ENCODE measurements at regions not wholly inside any gene's neighbourhood (a gene's known extent, or its start where the extent isn't known, plus 50 kb on each side); places are given as distances from the start of the nearest gene placed in this dataset.

DNA sequence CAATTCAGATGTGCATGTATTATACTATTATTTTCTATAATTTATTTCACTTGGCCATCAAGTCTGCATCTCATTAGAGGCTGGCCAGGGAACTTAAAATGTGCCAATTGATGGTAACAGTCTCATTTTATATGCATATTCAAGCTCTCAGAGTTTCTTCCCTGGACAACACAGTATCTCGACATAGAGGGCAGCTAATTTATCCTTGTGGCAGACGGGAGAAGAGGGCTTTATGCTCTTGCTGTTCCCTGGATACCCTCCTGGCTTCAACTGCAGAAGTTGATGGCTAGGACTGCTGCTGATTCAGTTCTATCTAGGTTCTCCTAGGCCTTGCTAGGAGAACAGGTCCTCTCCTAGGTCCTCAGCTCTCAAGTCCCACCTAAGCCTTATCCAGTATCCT, 99.1 kb upstream of the NPHP3 start:
- DNase-seq = no peak

DNA sequence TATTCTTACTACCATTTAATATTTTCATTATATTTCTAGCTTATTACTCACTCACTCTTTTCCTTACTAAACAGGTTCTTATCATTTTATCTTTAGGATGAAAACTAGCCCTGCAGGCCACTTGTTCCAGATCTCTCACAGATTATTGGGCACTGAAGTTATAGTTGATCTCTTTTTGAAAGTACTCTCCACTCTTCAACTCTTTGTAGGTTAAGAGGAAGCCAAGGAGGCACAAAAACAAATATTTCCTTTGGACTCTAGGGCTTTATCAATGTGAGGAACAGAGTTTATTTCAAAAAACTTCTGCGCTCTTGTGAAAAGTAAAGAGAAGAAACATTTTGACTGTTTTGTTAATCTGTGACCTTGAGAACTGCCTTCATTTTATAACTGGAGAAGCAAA, 96.0 kb upstream of the NPHP3 start:
- DNase-seq = no peak

DNA sequence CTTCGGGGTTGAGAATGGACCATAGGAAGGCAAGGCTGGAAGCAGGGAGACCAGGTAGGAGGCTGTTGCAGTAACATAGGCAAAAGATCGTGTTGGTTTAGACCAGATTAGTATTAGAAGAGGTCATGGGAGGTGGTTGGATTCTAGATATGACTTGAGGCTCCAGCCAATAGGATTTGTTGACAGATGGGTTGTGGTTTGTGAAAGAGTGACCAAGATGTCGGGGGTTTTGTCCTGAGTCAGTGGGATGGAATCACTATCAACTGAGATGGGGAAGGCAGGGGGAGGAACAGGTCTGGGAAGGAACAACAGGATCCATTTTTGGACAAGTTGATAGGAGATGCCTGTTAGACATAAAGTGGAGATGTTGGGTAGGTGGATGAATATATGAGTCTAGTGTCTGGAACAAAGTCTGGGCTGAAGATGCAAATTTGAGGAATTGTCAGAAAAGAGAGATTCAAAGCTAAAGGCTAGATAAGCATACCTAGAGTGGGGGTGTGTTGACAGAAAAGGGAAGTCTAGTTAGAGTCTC, 95.5 kb upstream of the NPHP3 start:
- DNase-seq = no peak

DNA sequence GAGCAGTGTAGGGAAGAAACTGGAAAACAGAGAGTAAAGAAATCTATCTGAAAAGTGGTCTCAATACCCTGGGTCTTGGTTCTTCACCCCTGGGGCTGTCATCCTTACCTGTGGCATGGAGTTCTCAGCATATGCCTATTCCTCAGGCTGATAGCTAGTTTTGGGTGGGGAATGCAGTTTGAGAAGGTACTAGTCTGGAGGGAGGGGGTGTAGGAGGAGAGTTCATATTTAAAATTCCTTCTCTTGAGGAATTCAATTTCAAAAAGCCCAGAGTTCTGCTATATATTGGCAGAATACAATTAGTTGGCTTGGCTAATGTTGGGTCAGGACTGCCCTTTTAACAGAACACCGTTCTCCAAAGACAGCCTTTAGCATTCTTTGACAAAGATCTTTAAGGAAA, 82.9 kb upstream of the NPHP3 start:
- DNase-seq = no peak

DNA sequence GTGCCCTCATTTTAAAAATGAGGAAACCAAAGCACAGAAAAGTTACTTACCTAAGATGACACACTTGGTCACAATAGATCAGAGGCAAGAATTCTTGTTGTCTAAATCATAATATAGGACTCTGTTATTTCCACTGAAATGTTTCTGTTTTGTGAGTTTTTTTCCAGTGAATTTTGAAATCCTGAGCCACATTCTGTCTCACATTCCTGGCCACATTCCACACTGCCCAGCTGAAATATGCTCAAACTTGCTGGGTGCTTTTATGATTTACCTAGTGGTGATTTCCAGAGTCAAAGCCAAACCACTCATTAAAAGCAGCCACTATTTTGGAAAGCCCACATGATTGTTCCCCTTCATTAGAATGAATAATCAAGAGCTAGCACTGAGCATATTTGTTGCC, 82.3 kb upstream of the NPHP3 start:
- no peak for DNase-seq

DNA sequence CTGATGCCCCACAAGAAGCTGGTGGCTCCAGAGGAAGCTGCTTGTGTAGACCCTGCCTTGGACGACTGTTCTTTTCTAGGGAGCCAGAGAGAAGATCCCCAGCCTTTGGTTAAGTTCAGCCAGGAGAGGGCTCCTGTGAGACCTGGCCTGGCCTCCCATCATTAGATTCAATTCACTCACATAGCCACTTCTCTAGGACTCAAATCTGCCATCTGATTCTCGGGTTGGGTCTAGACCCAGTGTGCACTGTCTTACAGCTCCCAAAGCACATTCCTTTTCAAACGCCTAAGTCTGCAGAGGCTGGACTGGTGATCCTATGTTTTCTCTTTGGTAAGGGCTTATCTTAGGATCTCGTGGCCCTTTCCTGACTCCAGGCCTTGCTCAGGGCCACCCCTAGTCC, 81.7 kb upstream of the NPHP3 start:
- no peak for DNase-seq

DNA sequence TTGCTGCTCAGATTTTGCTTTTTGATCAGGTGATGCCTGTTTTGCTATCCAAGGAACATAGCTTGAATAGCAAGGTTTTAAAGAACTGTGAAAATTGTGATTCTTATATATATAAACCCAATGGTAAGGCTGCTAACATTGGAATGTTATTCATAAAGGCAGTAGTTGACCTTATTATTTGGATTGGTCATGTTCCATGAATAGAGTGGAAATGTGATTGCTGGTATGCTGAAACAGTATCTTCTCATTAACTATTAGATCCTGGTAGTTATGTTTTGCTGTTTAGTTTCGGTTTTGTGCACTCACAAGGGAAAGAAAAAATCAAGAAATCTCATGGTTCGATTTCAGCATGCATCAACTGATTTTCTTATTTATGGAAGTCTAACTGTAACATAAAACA, 78.7 kb upstream of the NPHP3 start:
- DNase-seq = no peak

DNA sequence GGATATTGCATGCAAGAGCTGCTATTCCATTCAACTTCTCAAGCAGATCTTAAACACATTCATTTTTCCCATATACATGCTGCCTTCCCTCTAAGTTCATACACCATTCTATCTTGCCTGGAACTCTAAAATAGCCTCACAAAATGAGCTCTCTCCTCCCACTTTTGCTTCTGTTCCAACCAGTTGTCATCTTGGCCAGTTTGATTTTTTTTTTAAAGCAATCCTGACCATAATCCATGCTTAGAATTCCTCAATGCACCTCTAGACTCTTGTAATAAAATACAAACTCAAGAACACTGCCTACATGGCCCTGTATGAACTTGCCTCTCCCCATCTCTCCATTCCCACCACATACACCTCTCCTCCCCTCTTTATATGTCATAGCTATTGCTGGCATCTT, 68.6 kb upstream of the NPHP3 start:
- no peak for DNase-seq

DNA sequence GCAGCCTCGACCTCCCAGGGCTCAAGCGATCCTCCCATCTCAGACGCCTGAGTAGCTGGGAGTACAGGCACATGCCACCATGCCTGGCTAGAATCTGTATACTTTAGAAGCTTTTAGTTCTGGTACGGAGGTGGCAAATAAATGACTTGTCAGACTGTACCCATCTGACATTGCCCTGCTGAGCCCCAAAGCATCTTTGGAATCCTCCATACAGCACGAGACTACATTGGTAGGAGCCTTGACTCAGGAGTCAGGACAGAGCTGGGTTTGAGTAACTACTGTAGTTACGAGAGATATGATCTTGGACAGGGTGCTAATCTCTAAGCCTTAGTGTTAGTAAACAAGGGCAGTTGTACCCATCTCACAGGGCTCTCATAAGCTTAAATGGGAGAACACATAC, 67.8 kb upstream of the NPHP3 start:
- DNase-seq = no peak

DNA sequence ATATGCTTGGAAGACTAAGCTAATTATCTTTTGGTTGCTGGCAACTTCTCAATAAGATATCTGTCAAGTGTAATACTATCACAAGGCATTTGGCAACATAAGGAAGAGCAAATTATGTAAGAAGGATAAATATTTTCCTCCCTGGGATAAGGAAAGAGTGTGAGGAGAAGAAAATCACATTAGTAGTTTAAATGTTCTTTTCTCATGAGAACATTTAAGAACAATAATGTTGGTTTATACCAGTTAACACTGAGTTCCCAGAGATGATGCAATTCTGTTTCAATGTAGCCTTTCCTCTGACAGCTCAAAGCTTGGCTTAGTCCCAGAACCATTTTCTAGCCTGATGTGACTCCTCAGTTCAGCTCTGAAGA, 66.1 kb upstream of the NPHP3 start:
- DNase-seq = peak; percentile 30

DNA sequence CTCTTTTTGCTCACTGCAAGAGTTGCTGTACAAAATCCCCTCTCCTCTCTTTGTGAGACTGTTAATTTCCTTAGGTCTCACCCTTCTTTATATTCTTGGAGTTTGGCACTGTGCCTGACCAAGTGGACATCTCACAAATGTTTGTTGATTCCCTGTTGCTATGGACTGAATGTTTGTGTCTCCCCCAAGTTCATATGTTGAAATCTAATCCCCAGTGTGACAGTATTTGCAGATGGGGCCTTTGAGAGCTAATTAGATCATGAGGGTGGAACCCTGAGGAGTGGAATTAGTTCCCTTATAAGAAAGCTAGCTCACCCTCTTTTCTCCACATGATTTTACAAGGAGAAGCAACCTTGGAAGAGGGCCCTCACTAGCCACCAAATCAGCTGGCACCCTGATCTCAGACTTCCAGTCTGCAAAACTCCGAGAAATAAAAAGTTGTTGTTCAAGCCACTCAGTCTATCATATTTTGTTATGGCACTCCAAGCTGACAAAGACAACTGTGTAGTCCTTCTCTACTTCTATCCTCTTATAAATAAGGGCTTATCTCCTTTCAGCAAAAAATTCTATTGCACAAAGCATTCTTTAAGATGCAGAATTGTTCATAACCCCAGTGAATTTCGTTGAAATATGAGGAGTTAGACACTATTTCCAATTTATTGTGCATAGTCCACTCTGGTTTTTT, 65.5 kb upstream of the NPHP3 start:
- peak; percentile 11 for DNase-seq

DNA sequence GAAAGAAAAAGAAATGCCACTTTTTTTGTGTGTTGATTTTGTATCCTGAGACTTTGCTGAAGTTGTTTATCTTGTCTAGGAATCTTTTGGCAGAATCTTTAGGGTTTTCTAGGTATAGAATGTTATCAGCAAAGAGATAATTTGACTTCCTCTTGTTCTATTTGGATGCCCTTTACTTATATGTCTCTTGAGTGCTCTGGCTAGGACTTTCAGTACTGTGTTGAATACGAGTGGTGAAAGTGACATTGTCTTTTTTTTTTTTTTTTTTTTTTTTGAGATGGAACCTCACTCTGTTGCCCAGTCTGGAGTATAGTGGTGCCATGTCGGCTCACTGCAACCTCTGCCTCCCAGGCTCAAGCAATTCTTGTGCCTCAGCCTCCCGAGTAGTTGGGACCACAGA, 64.7 kb upstream of the NPHP3 start:
- no peak for DNase-seq

DNA sequence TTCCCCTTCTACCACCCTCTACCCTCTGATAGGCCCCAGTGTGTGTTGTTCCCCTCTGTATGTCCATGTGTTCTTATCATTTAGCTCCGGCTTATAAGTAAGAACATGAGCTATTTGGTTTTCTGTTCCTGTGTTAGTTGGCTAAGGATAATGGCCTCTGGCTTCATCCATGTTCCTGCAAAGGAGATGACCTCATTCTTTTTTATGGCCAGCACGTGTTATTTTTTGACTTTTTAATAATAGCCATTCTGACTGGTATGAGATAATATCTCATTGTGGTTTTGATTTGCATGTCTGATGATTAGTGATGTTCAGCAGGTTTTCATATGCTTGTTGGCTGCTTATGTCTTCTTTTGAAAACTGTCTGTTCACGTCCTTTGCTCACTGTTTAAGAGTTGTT, 63.1 kb upstream of the NPHP3 start:
- no peak for DNase-seq

DNA sequence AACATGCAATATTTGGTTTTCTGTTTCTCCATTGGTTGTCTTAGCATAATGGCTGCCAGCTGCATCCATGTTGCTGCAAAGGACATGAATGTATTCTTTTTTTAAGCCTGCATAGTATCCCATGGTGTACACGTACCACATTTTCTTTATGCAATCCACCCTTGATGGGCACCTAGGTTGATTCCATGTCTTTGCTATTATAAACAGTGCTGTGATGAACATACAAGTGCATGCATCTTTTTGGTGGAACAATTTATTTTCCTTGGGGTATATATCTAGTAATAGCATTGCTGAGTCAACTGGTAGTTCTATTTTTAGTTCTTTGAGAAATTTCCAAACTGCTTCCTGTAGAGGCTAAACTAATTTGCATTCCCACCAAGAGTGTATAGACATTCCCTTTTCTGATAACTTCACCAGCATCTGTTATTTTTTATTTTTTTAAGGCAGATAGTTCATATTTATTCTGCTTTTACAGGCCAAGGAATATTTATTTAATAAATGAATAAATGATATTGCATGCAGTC, 62.4 kb upstream of the NPHP3 start:
- DNase-seq = no peak

DNA sequence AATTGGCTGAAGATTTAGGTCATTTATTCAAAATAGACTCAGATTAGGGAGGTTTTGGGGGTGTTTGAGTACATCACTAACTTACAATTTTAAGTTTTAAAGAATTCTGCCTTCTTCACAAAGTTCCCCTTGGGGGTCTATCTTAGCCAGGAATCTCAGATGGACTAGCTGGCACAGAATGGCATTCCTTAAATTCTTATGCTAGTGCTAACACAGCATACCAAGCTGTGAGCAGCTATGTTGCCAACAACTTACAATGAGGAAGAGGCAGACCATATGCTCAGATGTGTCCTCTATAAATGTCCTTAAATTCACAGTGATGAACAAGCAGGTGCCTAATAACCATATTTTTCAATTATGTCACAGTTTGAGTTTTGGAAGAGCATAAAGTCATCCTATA, 60.9 kb upstream of the NPHP3 start:
- DNase-seq = no peak

DNA sequence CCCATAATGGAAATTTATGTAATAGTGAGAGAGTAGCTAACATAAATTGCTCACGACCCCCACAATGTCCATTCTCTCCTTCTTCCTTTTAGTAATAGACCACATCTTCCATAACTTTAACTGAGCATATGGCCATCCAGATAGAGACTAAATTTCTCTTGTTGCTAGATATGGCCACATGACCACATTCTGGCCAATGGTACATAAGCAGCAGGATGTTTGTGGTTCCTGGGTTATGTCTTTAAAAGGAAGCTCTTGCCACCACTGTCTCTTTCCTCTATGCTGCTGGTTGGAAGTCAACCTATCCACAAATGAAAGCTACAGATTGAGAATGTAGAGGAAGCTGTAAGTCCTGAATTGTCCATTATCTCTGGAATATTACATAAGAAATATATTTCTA, 59.7 kb upstream of the NPHP3 start:
- DNase-seq = no peak

DNA sequence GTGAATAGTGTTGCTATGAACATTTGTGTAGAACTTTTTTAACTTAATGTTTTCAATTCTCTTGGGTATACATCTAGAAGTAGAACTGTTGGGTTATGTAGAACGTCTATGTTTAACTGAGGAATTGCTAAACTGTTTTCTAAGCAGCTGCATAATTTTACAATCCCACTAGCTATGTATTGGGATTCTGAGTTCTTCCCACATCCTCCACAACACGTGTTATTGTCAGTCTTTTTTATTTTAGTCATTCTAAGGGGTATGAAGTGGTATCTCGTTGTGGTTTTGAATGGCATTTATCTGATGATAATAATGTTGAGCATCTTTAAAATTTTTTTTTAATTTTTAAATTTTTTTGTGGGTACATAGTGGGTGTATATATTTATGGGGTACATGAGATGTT, 55.0 kb upstream of the NPHP3 start:
- DNase-seq = no peak

DNA sequence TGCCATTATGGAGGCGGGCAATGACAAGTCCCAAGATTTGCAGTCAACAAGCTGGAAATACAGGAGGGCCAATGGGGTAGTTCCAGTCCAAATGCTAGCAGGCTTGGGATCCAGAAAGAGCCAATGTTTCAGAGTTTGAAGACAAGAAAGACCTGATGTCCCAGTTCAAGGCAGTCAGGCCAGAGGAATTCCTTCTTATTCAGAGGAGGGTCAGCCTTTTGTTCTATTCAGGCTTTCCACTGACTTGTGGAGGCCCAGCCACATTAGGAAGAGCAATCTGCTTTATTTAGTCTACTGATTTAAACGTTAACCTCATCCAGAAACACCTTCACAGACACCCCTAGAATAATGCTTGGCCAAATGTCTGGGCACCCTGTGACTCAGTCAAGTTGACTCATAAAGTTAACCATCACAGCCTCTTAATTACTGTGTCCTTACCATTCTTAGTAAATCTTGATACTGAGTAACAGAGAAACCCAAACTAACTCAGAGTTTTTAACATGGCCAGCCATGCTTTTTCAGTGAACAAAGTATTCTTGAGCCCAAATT, 50.9 kb upstream of the NPHP3 start:
- DNase-seq = no peak

DNA sequence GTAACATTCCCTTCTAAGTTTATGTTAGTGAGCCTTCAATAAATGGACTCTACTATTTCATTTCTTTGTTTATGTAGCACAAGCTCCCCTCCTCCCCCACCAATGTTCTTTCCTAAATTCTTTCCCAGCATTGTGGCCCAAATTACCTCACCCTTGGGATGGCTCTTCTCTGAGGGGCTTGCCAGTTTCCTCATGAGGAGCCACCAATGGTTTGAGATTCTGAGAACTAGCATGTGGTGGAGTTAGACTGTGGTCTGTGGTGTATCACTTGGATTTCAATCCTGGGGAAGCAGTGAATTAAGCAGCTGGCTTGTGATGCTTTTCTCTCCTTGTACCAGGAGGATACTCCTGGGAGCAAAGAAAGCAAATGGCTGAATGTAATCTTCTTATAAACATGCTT, 50.0 kb upstream of the NPHP3 start:
- no peak for DNase-seq
